H1 (cell line): ENCODE measurements at regions not wholly inside any gene's neighbourhood (a gene's known extent, or its start where the extent isn't known, plus 50 kb on each side); places are given as distances from the start of the nearest gene placed in this dataset.
"Not testable (repeated sequence)": the region's sequence is repeated elsewhere in the genome, so short reads cannot be mapped to it uniquely, and the experiment has no call there.

Source experiments
- CHD2 ChIP-seq: IDR thresholded peaks from 2 replicates; pipeline ENCODE4 v1.6.1; 2012; ENCODE audit warnings: low read length, improper control_type of control experiment
- JUN ChIP-seq: IDR thresholded peaks from 2 replicates; pipeline ENCODE4 v1.6.1; 2011; ENCODE audit warnings: low read depth, mild to moderate bottlenecking, improper control_type of control experiment, low read length
- POLR2A ChIP-seq, 2 experiments: IDR thresholded peaks; 1 replicate in 1 of 2; 2 replicates in 1 of 2; pipeline ENCODE4 v1.6.1; 2011; ENCODE audit warnings: low read depth in 2 of 2, low read length in 2 of 2, mild to moderate bottlenecking in 2 of 2; ENCODE audit errors: control extremely low read depth in 1 of 2
- TF ChIP-seq, protein P1 (sequence below), 3 experiments: IDR thresholded peaks; 1 replicate in 2 of 3; 2 replicates in 1 of 3; pipeline versions ENCODE4 v1.5.1 to v1.6.1; 2011; ENCODE audit warnings: low read length in 3 of 3, mild to moderate bottlenecking in 3 of 3, inconsistent platforms in 2 of 3, low read depth in 1 of 3, moderate library complexity in 1 of 3; ENCODE audit not compliant: insufficient read depth in 1 of 3; ENCODE audit errors: control extremely low read depth in 1 of 3

- TF ChIP-seq, protein P1, sequence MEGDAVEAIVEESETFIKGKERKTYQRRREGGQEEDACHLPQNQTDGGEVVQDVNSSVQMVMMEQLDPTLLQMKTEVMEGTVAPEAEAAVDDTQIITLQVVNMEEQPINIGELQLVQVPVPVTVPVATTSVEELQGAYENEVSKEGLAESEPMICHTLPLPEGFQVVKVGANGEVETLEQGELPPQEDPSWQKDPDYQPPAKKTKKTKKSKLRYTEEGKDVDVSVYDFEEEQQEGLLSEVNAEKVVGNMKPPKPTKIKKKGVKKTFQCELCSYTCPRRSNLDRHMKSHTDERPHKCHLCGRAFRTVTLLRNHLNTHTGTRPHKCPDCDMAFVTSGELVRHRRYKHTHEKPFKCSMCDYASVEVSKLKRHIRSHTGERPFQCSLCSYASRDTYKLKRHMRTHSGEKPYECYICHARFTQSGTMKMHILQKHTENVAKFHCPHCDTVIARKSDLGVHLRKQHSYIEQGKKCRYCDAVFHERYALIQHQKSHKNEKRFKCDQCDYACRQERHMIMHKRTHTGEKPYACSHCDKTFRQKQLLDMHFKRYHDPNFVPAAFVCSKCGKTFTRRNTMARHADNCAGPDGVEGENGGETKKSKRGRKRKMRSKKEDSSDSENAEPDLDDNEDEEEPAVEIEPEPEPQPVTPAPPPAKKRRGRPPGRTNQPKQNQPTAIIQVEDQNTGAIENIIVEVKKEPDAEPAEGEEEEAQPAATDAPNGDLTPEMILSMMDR (IDR thresholded peaks at IDR 0.05; ENCODE audit: control extremely low read depth in 1 of 3, insufficient read depth in 1 of 3, low read depth in 1 of 3, low read length in 3 of 3): not testable (repeated sequence)
- not testable (repeated sequence) for TF ChIP-seq POLR2A (IDR thresholded peaks at IDR 0.05; ENCODE audit: control extremely low read depth in 1 of 2, low read depth in 2 of 2, low read length in 2 of 2); JUN; CHD2
Observed at GRCh38 chr3:195637011-195637410, 53.3 kb upstream of the APOD start.
